WI38 (cell line): ENCODE measurements at regions not wholly inside any gene's neighbourhood (a gene's known extent, or its start where the extent isn't known, plus 50 kb on each side); places are given as distances from the start of the nearest gene placed in this dataset.

Source experiments
- H3K4me3 ChIP-seq: 2 replicates; pipeline ENCODE4 v1.5.1; 2011; ENCODE audit warnings: low read depth, mild to moderate bottlenecking, control low read depth, low read length
- CTCF ChIP-seq: IDR thresholded peaks from 2 replicates; pipeline ENCODE4 v1.5.1; 2012; ENCODE audit warnings: low read depth, mild to moderate bottlenecking, control low read depth, low read length

GRCh38 chr2:36302911-36303310 is 52.7 kb upstream of the CRIM1 start:
- TF ChIP-seq CTCF, result no peak
- H3K4me3 ChIP-seq, result no peak overlapping the region

GRCh38 chr2:36301843-36302242 is 53.7 kb upstream of the CRIM1 start:
- no peak for TF ChIP-seq CTCF
- H3K4me3 ChIP-seq, result no peak overlapping the region

- TF ChIP-seq CTCF, result no peak
- no peak overlapping the region for H3K4me3 ChIP-seq
Measured at GRCh38 chr2:36300697-36301096, 54.9 kb upstream of the CRIM1 start.

- TF ChIP-seq CTCF, result no peak
- H3K4me3 ChIP-seq, result no peak overlapping the region
Measured at GRCh38 chr2:36296798-36297197, 58.8 kb upstream of the CRIM1 start.

GRCh38 chr2:36294316-36294721 is 61.3 kb upstream of the CRIM1 start:
- TF ChIP-seq CTCF, result no peak
- no peak overlapping the region for H3K4me3 ChIP-seq

- no peak overlapping the region for H3K4me3 ChIP-seq
- no peak for TF ChIP-seq CTCF
Measured at GRCh38 chr2:36290306-36290856, 65.2 kb upstream of the CRIM1 start.

- no peak overlapping the region for H3K4me3 ChIP-seq
- TF ChIP-seq CTCF, result no peak
Measured at GRCh38 chr2:36289731-36290130, 65.8 kb upstream of the CRIM1 start.
